ENCODE measurements at regions not wholly inside any gene's neighbourhood (a gene's known extent, or its start where the extent isn't known, plus 50 kb on each side); places are given as distances from the start of the nearest gene placed in this dataset.

- no peaks in the 10 kb centered on the region for H3K36me3 ChIP-seq (replicated peaks in 1 of 2; ENCODE audit: control insufficient read depth in 1 of 2, insufficient read depth in 2 of 2, low read length in 2 of 2)
- FAIRE-seq (no peak), DNase-seq (ENCODE audit: low spot score) (no peak), ATAC-seq (no peak)
- intact Hi-C loops (cut with micrococcal nuclease; ENCODE audit: unreplicated experiment) (no loop called here), in situ Hi-C loops (cut with HindIII; ENCODE audit: extremely low pct_ligation_motif_present, low pct_unique_long_range_greater_than_20kb) (no loop called here)
- 28% methylated on average over 2 of the region's 2 CpGs for WGBS (ENCODE audit: low lambda C conversion rate)
- no peak overlapping the region for H3K4me2 ChIP-seq (ENCODE audit: low read depth, low read length)
- no peak overlapping the region for H3K9ac ChIP-seq (ENCODE audit: insufficient read depth, low read depth, low read length)
- H3K4me1 ChIP-seq (ENCODE audit: insufficient read depth, low read length) = no peaks in the 10 kb centered on the region
- BruUV-seq (replicated peaks) = no TSS peak
- no peak overlapping the region for H3K27ac ChIP-seq (ENCODE audit: extremely low read length, insufficient read depth, low read length)
- H3K27me3 ChIP-seq (ENCODE audit: control insufficient read depth in 1 of 2, insufficient read depth in 2 of 2, low read length in 2 of 2) = no peaks in the 10 kb centered on the region; a peak in 1 of 5 replicates
- H3K9me3 ChIP-seq (ENCODE audit: low read length) = no peaks in the 10 kb centered on the region
- H3K4me3 ChIP-seq (replicated peaks in 1 of 3; ENCODE audit: insufficient read depth in 1 of 3, low read depth in 2 of 3, low read length in 3 of 3) = no peak overlapping the region
- no peak overlapping the region for H2AFZ ChIP-seq (ENCODE audit: low read length)
- ChIA-PET CTCF (ENCODE audit: low intra/inter-chr PET ratio, low total read pairs) (no interaction called here), POLR2A (no interaction called here)
- H4K20me1 ChIP-seq (ENCODE audit: insufficient read depth, low read length) = no peaks in the 10 kb centered on the region
- no peaks in the 10 kb centered on the region for H3K79me2 ChIP-seq (ENCODE audit: insufficient read depth, low read length)
- TF ChIP-seq HDAC2 (CRISPR knock-in tag; IDR thresholded peaks at IDR 0.05) (no peak), PPARG (CRISPR knock-in tag; conservative IDR thresholded peaks at IDR 0.05) (no peak), HNRNPLL (IDR thresholded peaks at IDR 0.05; ENCODE audit: low read depth, low read length, poor library complexity, severe bottlenecking) (no peak), HNF1B (CRISPR knock-in tag; IDR thresholded peaks at IDR 0.05) (no peak), CSRNP1 (CRISPR knock-in tag; IDR thresholded peaks at IDR 0.05) (no peak), KAT7 (CRISPR knock-in tag; IDR thresholded peaks at IDR 0.05; ENCODE audit: borderline replicate concordance) (no peak), MAF1 (CRISPR knock-in tag; IDR thresholded peaks at IDR 0.05; ENCODE audit: borderline replicate concordance) (no peak), ZSCAN31 (CRISPR knock-in tag; IDR thresholded peaks at IDR 0.05; ENCODE audit: low read depth) (no peak), ZNF776 (CRISPR knock-in tag; IDR thresholded peaks at IDR 0.05) (no peak), ZSCAN5A (CRISPR knock-in tag; IDR thresholded peaks at IDR 0.05; ENCODE audit: borderline replicate concordance) (no peak), PLSCR1 (CRISPR knock-in tag; IDR thresholded peaks at IDR 0.05; ENCODE audit: borderline replicate concordance) (no peak), E2F5 (CRISPR knock-in tag; conservative IDR thresholded peaks at IDR 0.05) (no peak), FOXM1 (CRISPR knock-in tag; IDR thresholded peaks at IDR 0.05) (no peak), TRAFD1 (CRISPR knock-in tag; IDR thresholded peaks at IDR 0.05; ENCODE audit: borderline replicate concordance) (no peak), ZNF329 (CRISPR knock-in tag; IDR thresholded peaks at IDR 0.05; ENCODE audit: low read depth) (no peak), ISL2 (CRISPR knock-in tag; IDR thresholded peaks at IDR 0.05) (no peak)
These were observed 1851.6 kb upstream of the TENM3 start for GRCh38 chr4:180391613-180392012.

Measured in HepG2 (cell line).